ENCODE measurements at regions not wholly inside any gene's neighbourhood (a gene's known extent, or its start where the extent isn't known, plus 50 kb on each side); places are given as distances from the start of the nearest gene placed in this dataset.

DNA sequence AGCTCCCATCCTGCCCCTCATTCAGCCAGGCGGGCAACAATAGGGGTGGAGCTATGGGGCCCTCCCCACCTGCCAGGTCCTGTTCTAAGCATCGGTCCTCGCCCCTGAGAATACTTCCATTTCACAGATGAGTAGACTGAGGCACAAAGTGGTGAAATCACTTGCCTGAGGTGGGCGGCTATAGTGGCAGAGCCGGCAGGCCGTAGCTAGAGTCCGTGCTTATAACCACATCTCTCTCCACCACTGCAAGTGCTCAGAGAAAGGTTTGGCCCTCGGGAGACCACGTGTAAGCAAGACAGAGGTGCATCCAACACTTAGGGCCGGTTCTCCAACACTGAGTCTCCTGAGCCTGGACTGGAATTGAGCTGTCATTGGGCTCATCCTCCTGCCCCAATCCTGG is 145.8 kb upstream of the UNC5B start:
- no peaks in the 10 kb centered on the region for H3K4me1 ChIP-seq
- Mint-ChIP-seq H3K4me3 (ENCODE audit: unreplicated experiment) (no peak overlapping the region), H3K27ac (ENCODE audit: unreplicated experiment) (no peak overlapping the region), H3K9me3 (ENCODE audit: unreplicated experiment) (no peaks in the 10 kb centered on the region), H3K4me1 (ENCODE audit: low read depth, unreplicated experiment) (peaks cover 6% of the 10 kb centered on the region), H3K27me3 (ENCODE audit: insufficient read depth, unreplicated experiment) (peaks cover 14% of the 10 kb centered on the region), H3K36me3 (ENCODE audit: insufficient read depth, unreplicated experiment) (no peaks in the 10 kb centered on the region)
- intact Hi-C loops (cut with micrococcal nuclease; ENCODE audit: unreplicated experiment) = no loop called here
- no peak for DNase-seq
- H3K9me3 ChIP-seq = no peaks in the 10 kb centered on the region
- H3K36me3 ChIP-seq (ENCODE audit: control insufficient read depth, insufficient read depth, low read length) = no peaks in the 10 kb centered on the region
- BruUV-seq (replicated peaks) = no TSS peak
- no peaks in the 10 kb centered on the region for H3K27me3 ChIP-seq (replicated peaks; ENCODE audit: control insufficient read depth, insufficient read depth, low read length)
- TF ChIP-seq, protein P1, sequence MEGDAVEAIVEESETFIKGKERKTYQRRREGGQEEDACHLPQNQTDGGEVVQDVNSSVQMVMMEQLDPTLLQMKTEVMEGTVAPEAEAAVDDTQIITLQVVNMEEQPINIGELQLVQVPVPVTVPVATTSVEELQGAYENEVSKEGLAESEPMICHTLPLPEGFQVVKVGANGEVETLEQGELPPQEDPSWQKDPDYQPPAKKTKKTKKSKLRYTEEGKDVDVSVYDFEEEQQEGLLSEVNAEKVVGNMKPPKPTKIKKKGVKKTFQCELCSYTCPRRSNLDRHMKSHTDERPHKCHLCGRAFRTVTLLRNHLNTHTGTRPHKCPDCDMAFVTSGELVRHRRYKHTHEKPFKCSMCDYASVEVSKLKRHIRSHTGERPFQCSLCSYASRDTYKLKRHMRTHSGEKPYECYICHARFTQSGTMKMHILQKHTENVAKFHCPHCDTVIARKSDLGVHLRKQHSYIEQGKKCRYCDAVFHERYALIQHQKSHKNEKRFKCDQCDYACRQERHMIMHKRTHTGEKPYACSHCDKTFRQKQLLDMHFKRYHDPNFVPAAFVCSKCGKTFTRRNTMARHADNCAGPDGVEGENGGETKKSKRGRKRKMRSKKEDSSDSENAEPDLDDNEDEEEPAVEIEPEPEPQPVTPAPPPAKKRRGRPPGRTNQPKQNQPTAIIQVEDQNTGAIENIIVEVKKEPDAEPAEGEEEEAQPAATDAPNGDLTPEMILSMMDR (IDR thresholded peaks at IDR 0.05; ENCODE audit: insufficient read depth in 1 of 2, low read depth in 1 of 2, low read length in 1 of 2, severe bottlenecking in 1 of 2, unreplicated experiment in 1 of 2) = no peak
- H3K4me3 ChIP-seq (ENCODE audit: low read depth, low read length) = no peak overlapping the region
- CTCF ChIA-PET = interaction anchor here (0.5 kb wide), 1 partner anchor 328 kb away, joined by 3 read pairs; no protein-coding TSS in a partner anchor
- POLR2A ChIA-PET = interaction anchor here (0.6 kb wide), 1 partner anchor 433 kb away, joined by 3 read pairs; no protein-coding TSS in a partner anchor

DNA sequence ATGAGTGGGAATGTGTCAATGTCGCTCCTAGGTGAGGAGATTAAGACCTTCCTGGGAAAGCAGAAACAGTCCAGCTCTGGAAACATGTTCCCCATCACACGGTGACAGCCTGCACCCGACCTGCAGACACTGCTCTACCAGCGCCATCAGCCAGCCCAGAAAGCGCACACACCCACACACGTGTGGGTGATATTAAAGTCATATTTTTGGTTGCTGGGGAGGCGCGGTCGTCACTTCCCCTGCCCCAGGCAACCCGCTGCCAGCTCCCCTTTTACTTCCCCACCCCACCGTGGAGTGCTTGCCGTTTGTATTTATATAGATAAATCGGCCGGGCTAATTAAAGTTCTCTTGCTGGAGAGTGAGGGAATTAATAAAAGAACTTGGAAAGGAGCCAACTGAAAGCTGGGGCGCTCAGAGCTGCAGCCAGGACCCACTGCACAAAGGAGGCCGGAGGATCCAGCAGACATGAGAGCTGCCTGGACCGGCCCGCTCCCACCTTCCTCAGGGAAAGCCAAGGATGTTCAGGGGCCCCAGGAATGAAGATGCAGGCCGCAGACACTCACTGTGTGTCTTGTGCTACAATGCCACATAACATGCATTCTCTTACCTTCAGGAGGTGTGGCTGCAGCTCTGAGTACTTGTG is 145.2 kb upstream of the UNC5B start:
- no peaks in the 10 kb centered on the region for H3K27me3 ChIP-seq (replicated peaks; ENCODE audit: control insufficient read depth, insufficient read depth, low read length)
- peaks cover 12% of the 10 kb centered on the region for H3K4me1 Mint-ChIP-seq (ENCODE audit: low read depth, unreplicated experiment)
- H3K9me3 ChIP-seq = no peaks in the 10 kb centered on the region
- H3K4me3 ChIP-seq (ENCODE audit: low read depth, low read length) = no peak overlapping the region
- TF ChIP-seq, protein P1 (IDR thresholded peaks at IDR 0.05; ENCODE audit: insufficient read depth in 1 of 2, low read depth in 1 of 2, low read length in 1 of 2, severe bottlenecking in 1 of 2, unreplicated experiment in 1 of 2) = no peak
- H3K36me3 Mint-ChIP-seq (ENCODE audit: insufficient read depth, unreplicated experiment) = no peaks in the 10 kb centered on the region
- CTCF ChIA-PET = interaction anchor here (0.5 kb wide), 1 partner anchor 329 kb away, joined by 3 read pairs; no protein-coding TSS in a partner anchor
- no peak overlapping the region for H3K27ac Mint-ChIP-seq (ENCODE audit: unreplicated experiment)
- BruUV-seq (replicated peaks) = no TSS peak
- POLR2A ChIA-PET = interaction anchor here (0.6 kb wide), 1 partner anchor 433 kb away, joined by 3 read pairs; no protein-coding TSS in a partner anchor
- intact Hi-C loops (cut with micrococcal nuclease; ENCODE audit: unreplicated experiment) = no loop called here
- no peaks in the 10 kb centered on the region for H3K9me3 Mint-ChIP-seq (ENCODE audit: unreplicated experiment)
- no peaks in the 10 kb centered on the region for H3K4me1 ChIP-seq
- no peak overlapping the region for H3K4me3 Mint-ChIP-seq (ENCODE audit: unreplicated experiment)
- no peaks in the 10 kb centered on the region for H3K36me3 ChIP-seq (ENCODE audit: control insufficient read depth, insufficient read depth, low read length)
- H3K27me3 Mint-ChIP-seq (ENCODE audit: insufficient read depth, unreplicated experiment) = peaks cover 20% of the 10 kb centered on the region
- DNase-seq = no peak

DNA sequence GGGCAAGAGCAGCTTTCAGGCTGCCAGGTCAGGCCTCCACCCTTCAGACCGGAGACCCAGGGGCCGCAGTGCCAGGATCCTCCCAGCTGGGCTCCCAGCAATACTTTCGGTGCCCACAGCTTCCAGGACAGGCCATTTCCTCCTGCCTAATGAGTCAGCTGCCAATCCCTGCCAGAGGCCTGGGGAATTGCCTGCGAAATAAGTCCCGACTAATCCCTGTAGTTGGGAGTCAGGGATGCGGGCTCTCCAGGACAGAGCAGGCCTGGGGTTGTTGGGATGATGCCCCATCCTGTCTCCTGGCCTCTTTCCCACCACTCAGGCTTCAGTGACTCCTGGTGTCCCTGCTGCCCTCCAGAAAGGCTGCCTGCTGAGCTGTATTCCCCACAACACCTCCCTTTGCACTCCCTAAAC is 143.5 kb upstream of the UNC5B start:
- ChIA-PET POLR2A (no interaction called here), CTCF (no interaction called here)
- no peak overlapping the region for H3K4me3 ChIP-seq (ENCODE audit: low read depth, low read length)
- peaks cover 25% of the 10 kb centered on the region for H3K27me3 Mint-ChIP-seq (ENCODE audit: insufficient read depth, unreplicated experiment)
- no peaks in the 10 kb centered on the region for H3K27me3 ChIP-seq (replicated peaks; ENCODE audit: control insufficient read depth, insufficient read depth, low read length)
- no peaks in the 10 kb centered on the region for H3K36me3 ChIP-seq (ENCODE audit: control insufficient read depth, insufficient read depth, low read length)
- no peaks in the 10 kb centered on the region for H3K4me1 ChIP-seq
- TF ChIP-seq, protein P1 (IDR thresholded peaks at IDR 0.05; ENCODE audit: insufficient read depth in 1 of 2, low read depth in 1 of 2, low read length in 1 of 2, severe bottlenecking in 1 of 2, unreplicated experiment in 1 of 2) = no peak
- H3K9me3 Mint-ChIP-seq (ENCODE audit: unreplicated experiment) = no peaks in the 10 kb centered on the region
- intact Hi-C loops (cut with micrococcal nuclease; ENCODE audit: unreplicated experiment) = no loop called here
- no peaks in the 10 kb centered on the region for H3K36me3 Mint-ChIP-seq (ENCODE audit: insufficient read depth, unreplicated experiment)
- no peak overlapping the region for H3K4me3 Mint-ChIP-seq (ENCODE audit: unreplicated experiment)
- DNase-seq = no peak
- peaks cover 15% of the 10 kb centered on the region for H3K4me1 Mint-ChIP-seq (ENCODE audit: low read depth, unreplicated experiment)
- no peak overlapping the region for H3K27ac Mint-ChIP-seq (ENCODE audit: unreplicated experiment)
- no peaks in the 10 kb centered on the region for H3K9me3 ChIP-seq
- no TSS peak for BruUV-seq (replicated peaks)

Data from Caco-2 (cell line).